Prostate gland (tissue), 2 donors: ENCODE measurements at regions not wholly inside any gene's neighbourhood (a gene's known extent, or its start where the extent isn't known, plus 50 kb on each side); places are given as distances from the start of the nearest gene placed in this dataset.

Experiments used
- POLR2A ChIP-seq: fragments of 450-650 bp; IDR thresholded peaks from one replicate; pipeline ENCODE4 v1.6.1; 2016; ENCODE audit warnings: antibody characterized with exemption, mild to moderate bottlenecking
- TF ChIP-seq, protein P1 (sequence below), 4 experiments: fragments of 200-600 bp in 2 of 4; fragments of 450-650 bp in 2 of 4; sonication (generic) in 2 of 4; IDR thresholded peaks; 1 replicate in 3 of 4; 2 replicates in 1 of 4; pipeline ENCODE4 v1.5.1; 2016 to 2019; ENCODE audit warnings: antibody characterized with exemption in 4 of 4, mild to moderate bottlenecking in 2 of 4, moderate library complexity in 2 of 4

DNA sequence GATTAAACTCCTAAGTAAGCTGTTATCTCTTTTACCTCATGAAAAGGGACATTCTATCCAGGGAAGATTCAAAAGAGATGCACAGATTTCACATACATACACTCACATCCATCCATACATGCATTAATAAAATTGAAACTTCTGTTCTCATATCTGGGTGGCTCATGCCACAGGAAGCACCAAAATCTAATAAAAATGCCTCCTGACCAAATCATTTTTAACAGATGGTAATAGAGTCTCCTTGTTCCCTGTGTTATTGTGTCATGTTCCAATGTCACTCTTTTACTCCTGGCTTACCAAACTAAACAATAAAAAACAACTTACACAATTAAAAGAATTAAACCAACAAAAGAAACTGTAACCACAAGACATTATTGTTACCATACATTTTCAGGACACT is 742.1 kb upstream of the MANEA start:
- TF ChIP-seq, protein P1, sequence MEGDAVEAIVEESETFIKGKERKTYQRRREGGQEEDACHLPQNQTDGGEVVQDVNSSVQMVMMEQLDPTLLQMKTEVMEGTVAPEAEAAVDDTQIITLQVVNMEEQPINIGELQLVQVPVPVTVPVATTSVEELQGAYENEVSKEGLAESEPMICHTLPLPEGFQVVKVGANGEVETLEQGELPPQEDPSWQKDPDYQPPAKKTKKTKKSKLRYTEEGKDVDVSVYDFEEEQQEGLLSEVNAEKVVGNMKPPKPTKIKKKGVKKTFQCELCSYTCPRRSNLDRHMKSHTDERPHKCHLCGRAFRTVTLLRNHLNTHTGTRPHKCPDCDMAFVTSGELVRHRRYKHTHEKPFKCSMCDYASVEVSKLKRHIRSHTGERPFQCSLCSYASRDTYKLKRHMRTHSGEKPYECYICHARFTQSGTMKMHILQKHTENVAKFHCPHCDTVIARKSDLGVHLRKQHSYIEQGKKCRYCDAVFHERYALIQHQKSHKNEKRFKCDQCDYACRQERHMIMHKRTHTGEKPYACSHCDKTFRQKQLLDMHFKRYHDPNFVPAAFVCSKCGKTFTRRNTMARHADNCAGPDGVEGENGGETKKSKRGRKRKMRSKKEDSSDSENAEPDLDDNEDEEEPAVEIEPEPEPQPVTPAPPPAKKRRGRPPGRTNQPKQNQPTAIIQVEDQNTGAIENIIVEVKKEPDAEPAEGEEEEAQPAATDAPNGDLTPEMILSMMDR (IDR thresholded peaks at IDR 0.05), result no peak
- TF ChIP-seq POLR2A, result no peak
